Right atrium auricular region (tissue), 2 donors: ENCODE measurements at regions not wholly inside any gene's neighbourhood (a gene's known extent, or its start where the extent isn't known, plus 50 kb on each side); places are given as distances from the start of the nearest gene placed in this dataset.

Experiments
- DNase-seq: peaks from one replicate; pipeline ENCODE4 v3.0.0-alpha.2; 2019; ENCODE audit warnings: low spot score
- H3K27ac ChIP-seq, 2 donors: fragments of 200-600 bp; sonication (generic); 1 replicate in 1 of 2; 2 replicates in 1 of 2; pipeline ENCODE4 v1.5.1; 2016 to 2019
- H3K27me3 ChIP-seq, 2 donors: fragments of 200-600 bp; sonication (generic); one replicate each; pipeline versions ENCODE4 v1.5.1 to v1.6.0; 2017 to 2019
- H3K36me3 ChIP-seq: fragments of 200-600 bp; sonication (generic); one replicate; pipeline ENCODE4 v1.5.1; 2016
- H3K4me1 ChIP-seq, 2 donors: fragments of 200-600 bp; sonication (generic); one replicate each; pipeline versions ENCODE4 v1.5.1 to v1.6.0; 2017 to 2019
- H3K4me3 ChIP-seq, 2 donors: fragments of 200-600 bp; sonication (generic); 1 replicate in 1 of 2; 2 replicates in 1 of 2; pipeline ENCODE4 v1.5.1; 2017 to 2019; ENCODE audit warnings: mild to moderate bottlenecking in 1 of 2, moderate library complexity in 1 of 2
- H3K9me3 ChIP-seq, 2 donors: fragments of 200-600 bp; sonication (generic); one replicate each; pipeline ENCODE4 v1.5.1; 2019
- CTCF ChIP-seq, 2 donors: fragments of 200-600 bp; sonication (generic); IDR thresholded peaks; one replicate each; pipeline ENCODE4 v1.5.1; 2019; ENCODE audit warnings: antibody characterized with exemption in 2 of 2

GRCh38 chr3:134709561-134710312 is 58.9 kb upstream of the KY start:
- DNase-seq: no peak
- H3K36me3 ChIP-seq: no peaks in the 10 kb centered on the region
- H3K4me1 ChIP-seq: no peaks in the 10 kb centered on the region
- no peak overlapping the region for H3K27ac ChIP-seq
- H3K27me3 ChIP-seq: no peaks in the 10 kb centered on the region
- no peak for TF ChIP-seq CTCF (IDR thresholded peaks at IDR 0.05)
- no peak overlapping the region for H3K4me3 ChIP-seq
- no peaks in the 10 kb centered on the region for H3K9me3 ChIP-seq

GRCh38 chr3:134710313-134710680 is 59.5 kb upstream of the KY start:
- Histone ChIP-seq H3K27me3 (no peaks in the 10 kb centered on the region), H3K27ac (no peak overlapping the region), H3K4me3 (no peak overlapping the region), H3K9me3 (no peaks in the 10 kb centered on the region), H3K4me1 (no peaks in the 10 kb centered on the region), H3K36me3 (no peaks in the 10 kb centered on the region)
- no peak for DNase-seq
- no peak for TF ChIP-seq CTCF (IDR thresholded peaks at IDR 0.05)

- H3K4me3 ChIP-seq: no peak overlapping the region
Observed at GRCh38 chr3:134711284-134711683, 60.5 kb upstream of the KY start.

GRCh38 chr3:134713671-134714070 is 62.8 kb upstream of the KY start:
- no peak overlapping the region for H3K27ac ChIP-seq
- H3K27me3 ChIP-seq: no peaks in the 10 kb centered on the region
- no peak for DNase-seq
- no peaks in the 10 kb centered on the region for H3K4me1 ChIP-seq
- no peak overlapping the region for H3K4me3 ChIP-seq
- no peak for TF ChIP-seq CTCF (IDR thresholded peaks at IDR 0.05)
- no peaks in the 10 kb centered on the region for H3K36me3 ChIP-seq
- H3K9me3 ChIP-seq: no peaks in the 10 kb centered on the region

More at GRCh38 chr3:134711284-134711683, 60.5 kb upstream of the KY start:
- TF ChIP-seq CTCF (IDR thresholded peaks at IDR 0.05): no peak
- DNase-seq: no peak
- Histone ChIP-seq H3K4me1 (no peaks in the 10 kb centered on the region), H3K36me3 (no peaks in the 10 kb centered on the region), H3K27ac (no peak overlapping the region), H3K9me3 (no peaks in the 10 kb centered on the region), H3K27me3 (no peaks in the 10 kb centered on the region)

GRCh38 chr3:134718726-134719125 is 67.9 kb upstream of the KY start:
- Histone ChIP-seq H3K4me1 (no peaks in the 10 kb centered on the region), H3K9me3 (no peaks in the 10 kb centered on the region), H3K4me3 (no peak overlapping the region), H3K36me3 (no peaks in the 10 kb centered on the region), H3K27ac (no peak overlapping the region), H3K27me3 (no peaks in the 10 kb centered on the region)
- no peak for TF ChIP-seq CTCF (IDR thresholded peaks at IDR 0.05)
- no peak for DNase-seq

GRCh38 chr3:134721214-134721613 is 70.4 kb upstream of the KY start:
- Histone ChIP-seq H3K9me3 (no peaks in the 10 kb centered on the region), H3K27ac (no peak overlapping the region), H3K4me3 (no peak overlapping the region), H3K4me1 (no peaks in the 10 kb centered on the region), H3K36me3 (no peaks in the 10 kb centered on the region), H3K27me3 (no peaks in the 10 kb centered on the region)
- no peak for DNase-seq
- TF ChIP-seq CTCF (IDR thresholded peaks at IDR 0.05): no peak
